Fibroblast of lung (primary cell): ENCODE measurements at regions not wholly inside any gene's neighbourhood (a gene's known extent, or its start where the extent isn't known, plus 50 kb on each side); places are given as distances from the start of the nearest gene placed in this dataset.

Source experiments
- DNase-seq, 2 donors: peaks; one replicate each; pipeline versions ENCODE4 v3.0.0 to v3.0.0-alpha.2; 2010; ENCODE audit warnings: low read depth in 2 of 2
- H2AFZ ChIP-seq: 2 replicates; pipeline ENCODE4 v1.5.1; 2012; ENCODE audit warnings: low read length, control low read depth, inconsistent platforms
- H3K27ac ChIP-seq: 2 replicates; pipeline ENCODE4 v1.5.1; 2011; ENCODE audit warnings: low read length, control low read depth; ENCODE audit not compliant: insufficient read depth
- H3K27me3 ChIP-seq: 2 replicates; pipeline ENCODE4 v1.5.1; 2011; ENCODE audit warnings: mild to moderate bottlenecking, low read length; ENCODE audit not compliant: control insufficient read depth, insufficient read depth
- H3K36me3 ChIP-seq: 2 replicates; pipeline ENCODE4 v1.5.1; 2011; ENCODE audit warnings: low read length; ENCODE audit not compliant: control insufficient read depth, insufficient read depth
- H3K4me1 ChIP-seq: 2 replicates; pipeline ENCODE4 v1.5.1; 2011; ENCODE audit warnings: low read length; ENCODE audit not compliant: control insufficient read depth, insufficient read depth; ENCODE audit errors: extremely low read depth
- H3K4me2 ChIP-seq: 2 replicates; pipeline ENCODE4 v1.5.1; 2011; ENCODE audit warnings: low read length, control low read depth; ENCODE audit not compliant: insufficient read depth; ENCODE audit errors: extremely low read depth
- H3K4me3 ChIP-seq, 4 experiments: fragments of 200-600 bp in 1 of 4; sonication (generic) in 1 of 4; replicated peaks in 1 of 4; 2 replicates each; pipeline ENCODE4 v1.5.1; 2011 to 2016; ENCODE audit warnings: low read length in 4 of 4, low read depth in 3 of 4, mild to moderate bottlenecking in 3 of 4, control low read depth in 2 of 4, inconsistent platforms in 1 of 4, mixed read lengths in 1 of 4; ENCODE audit not compliant: insufficient read depth in 1 of 4; ENCODE audit errors: control extremely low read depth in 1 of 4
- H3K79me2 ChIP-seq: 2 replicates; pipeline ENCODE4 v1.5.1; 2012; ENCODE audit warnings: mild to moderate bottlenecking, low read length, inconsistent platforms; ENCODE audit not compliant: control insufficient read depth, insufficient read depth
- H3K9ac ChIP-seq: 2 replicates; pipeline ENCODE4 v1.5.1; 2011; ENCODE audit warnings: mild to moderate bottlenecking, low read length, control low read depth; ENCODE audit not compliant: insufficient read depth
- H3K9me3 ChIP-seq: 2 replicates; pipeline ENCODE4 v1.5.1; 2012; ENCODE audit warnings: low read depth, low read length; ENCODE audit not compliant: control insufficient read depth, insufficient read depth
- H4K20me1 ChIP-seq: 2 replicates; pipeline ENCODE4 v1.5.1; 2011; ENCODE audit warnings: low read length; ENCODE audit not compliant: control insufficient read depth, insufficient read depth; ENCODE audit errors: extremely low read depth
- EZH2 ChIP-seq: IDR thresholded peaks from 2 replicates; pipeline ENCODE4 v1.5.1; 2012; ENCODE audit warnings: low read length, control low read depth, mild to moderate bottlenecking; ENCODE audit errors: missing control alignments
- TF ChIP-seq, protein P1 (sequence below), 2 donors: IDR thresholded peaks in 1 of 2; conservative IDR thresholded peaks in 1 of 2; 1 replicate in 1 of 2; 2 replicates in 1 of 2; pipeline ENCODE4 v1.5.1; 2011 to 2012; ENCODE audit warnings: low read length in 2 of 2, control low read depth in 1 of 2, inconsistent platforms in 1 of 2, low read depth in 1 of 2, mild to moderate bottlenecking in 1 of 2

DNA sequence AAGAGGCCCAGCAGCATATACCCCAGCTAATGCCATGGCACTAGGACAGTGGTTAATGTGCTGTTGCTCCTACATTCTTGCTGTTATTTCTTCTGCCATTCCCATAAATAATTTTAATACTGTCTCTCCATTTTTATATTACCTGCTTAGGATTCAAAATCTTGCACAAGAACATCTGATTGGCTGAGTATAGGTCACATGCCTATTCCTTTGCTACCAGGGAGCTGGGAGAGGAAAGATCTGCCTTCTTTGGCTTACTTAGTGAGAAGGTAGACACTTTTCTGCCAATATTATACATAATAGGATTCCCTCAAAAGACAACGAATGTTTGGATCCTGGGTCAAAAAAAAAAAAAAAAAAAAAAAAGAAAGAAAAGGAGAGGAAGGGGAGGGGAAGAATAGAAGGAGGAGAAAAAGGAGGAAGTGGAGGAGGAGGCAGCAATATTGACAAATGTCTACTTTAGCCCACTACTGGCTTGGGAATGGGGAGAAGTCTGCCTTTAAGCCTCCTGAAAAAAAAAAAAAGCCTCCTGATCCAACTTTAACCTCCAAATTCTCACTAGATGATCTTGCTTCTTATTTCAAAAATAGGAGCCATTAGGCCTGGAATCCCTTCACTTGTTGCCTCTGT is 134.5 kb upstream of the HNRNPU start:
- Histone ChIP-seq H3K4me2 (no peak overlapping the region), H3K4me1 (no peaks in the 10 kb centered on the region), H3K9me3 (no peaks in the 10 kb centered on the region), H3K9ac (no peak overlapping the region), H3K27me3 (no peaks in the 10 kb centered on the region), H3K79me2 (no peaks in the 10 kb centered on the region), H3K27ac (no peak overlapping the region), H4K20me1 (no peaks in the 10 kb centered on the region), H2AFZ (no peak overlapping the region), H3K36me3 (no peaks in the 10 kb centered on the region), H3K4me3 (no peak overlapping the region)
- no peak for DNase-seq
- TF ChIP-seq EZH2 = no peak
- TF ChIP-seq, protein P1, sequence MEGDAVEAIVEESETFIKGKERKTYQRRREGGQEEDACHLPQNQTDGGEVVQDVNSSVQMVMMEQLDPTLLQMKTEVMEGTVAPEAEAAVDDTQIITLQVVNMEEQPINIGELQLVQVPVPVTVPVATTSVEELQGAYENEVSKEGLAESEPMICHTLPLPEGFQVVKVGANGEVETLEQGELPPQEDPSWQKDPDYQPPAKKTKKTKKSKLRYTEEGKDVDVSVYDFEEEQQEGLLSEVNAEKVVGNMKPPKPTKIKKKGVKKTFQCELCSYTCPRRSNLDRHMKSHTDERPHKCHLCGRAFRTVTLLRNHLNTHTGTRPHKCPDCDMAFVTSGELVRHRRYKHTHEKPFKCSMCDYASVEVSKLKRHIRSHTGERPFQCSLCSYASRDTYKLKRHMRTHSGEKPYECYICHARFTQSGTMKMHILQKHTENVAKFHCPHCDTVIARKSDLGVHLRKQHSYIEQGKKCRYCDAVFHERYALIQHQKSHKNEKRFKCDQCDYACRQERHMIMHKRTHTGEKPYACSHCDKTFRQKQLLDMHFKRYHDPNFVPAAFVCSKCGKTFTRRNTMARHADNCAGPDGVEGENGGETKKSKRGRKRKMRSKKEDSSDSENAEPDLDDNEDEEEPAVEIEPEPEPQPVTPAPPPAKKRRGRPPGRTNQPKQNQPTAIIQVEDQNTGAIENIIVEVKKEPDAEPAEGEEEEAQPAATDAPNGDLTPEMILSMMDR (conservative IDR thresholded peaks at IDR 0.05 in 1 of 2, IDR thresholded peaks at IDR 0.05 in 1 of 2; ENCODE audit: low read depth in 1 of 2, low read length in 2 of 2) = no peak

DNA sequence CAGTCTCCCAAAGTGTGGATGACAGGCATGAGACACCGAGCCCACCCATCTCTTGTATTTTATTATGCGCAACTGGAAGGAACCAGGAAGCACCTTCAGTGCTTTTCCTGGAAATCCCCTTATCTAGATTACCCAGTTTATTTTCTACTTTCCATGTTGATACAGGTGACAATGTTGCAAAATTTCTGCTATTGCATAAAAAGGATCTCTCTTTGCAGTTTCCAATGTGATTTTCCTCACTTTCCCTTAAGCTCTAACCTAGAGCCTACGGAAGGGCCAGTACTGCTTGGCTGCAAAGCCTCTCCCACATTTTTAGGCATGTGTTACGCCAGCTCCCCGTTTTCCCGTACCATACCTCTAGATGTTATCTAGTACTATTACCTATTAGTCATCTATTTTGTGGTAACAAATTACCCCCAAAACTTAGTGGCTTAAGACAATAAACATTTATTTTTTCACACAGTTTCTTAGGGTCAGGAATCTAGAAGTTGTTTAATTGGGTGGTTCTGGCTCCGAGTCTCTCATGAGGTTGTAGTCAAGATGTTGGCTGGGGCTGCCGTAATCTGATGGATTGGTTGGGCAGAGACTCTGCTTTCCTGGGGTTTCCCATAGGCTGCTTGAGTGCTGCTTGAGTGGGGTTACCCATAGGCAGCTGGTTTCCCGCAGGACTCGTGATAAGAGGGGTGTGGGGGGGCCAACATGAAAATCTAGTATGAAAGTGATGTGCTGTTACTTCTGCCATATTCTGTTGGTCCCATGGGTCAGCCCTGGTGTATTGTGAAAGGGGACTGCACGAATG is 131.5 kb upstream of the HNRNPU start:
- Histone ChIP-seq H3K79me2 (no peaks in the 10 kb centered on the region), H3K9ac (no peak overlapping the region), H3K4me1 (no peaks in the 10 kb centered on the region), H3K4me3 (no peak overlapping the region), H4K20me1 (no peaks in the 10 kb centered on the region), H3K4me2 (no peak overlapping the region), H3K36me3 (no peaks in the 10 kb centered on the region), H2AFZ (no peak overlapping the region), H3K27ac (no peak overlapping the region), H3K27me3 (no peaks in the 10 kb centered on the region), H3K9me3 (no peaks in the 10 kb centered on the region)
- DNase-seq = no peak
- no peak for TF ChIP-seq EZH2
- TF ChIP-seq, protein P1 (conservative IDR thresholded peaks at IDR 0.05 in 1 of 2, IDR thresholded peaks at IDR 0.05 in 1 of 2; ENCODE audit: low read depth in 1 of 2, low read length in 2 of 2) = no peak

DNA sequence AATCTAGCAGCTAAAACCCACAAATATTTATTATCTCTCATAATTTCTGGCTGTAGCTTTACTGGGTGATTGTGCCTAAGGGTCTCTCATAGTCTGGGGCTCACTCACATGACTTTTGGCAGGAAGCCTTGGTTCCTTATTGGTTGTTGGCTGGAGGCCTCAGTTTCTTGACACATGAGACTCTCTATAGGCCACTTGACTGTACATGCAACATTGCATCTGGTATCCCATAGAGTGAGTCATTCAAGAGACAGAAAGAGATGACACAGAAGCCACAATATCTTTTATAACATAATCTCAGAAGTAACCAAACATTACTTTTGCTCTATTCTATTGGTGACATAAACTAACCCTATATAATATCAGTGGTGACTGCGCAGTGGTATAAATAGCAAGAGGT is 128.5 kb upstream of the HNRNPU start:
- H3K9ac ChIP-seq = no peak overlapping the region
- no peaks in the 10 kb centered on the region for H3K27me3 ChIP-seq
- no peaks in the 10 kb centered on the region for H4K20me1 ChIP-seq
- no peaks in the 10 kb centered on the region for H3K36me3 ChIP-seq
- H3K4me1 ChIP-seq = no peaks in the 10 kb centered on the region
- H3K9me3 ChIP-seq = no peaks in the 10 kb centered on the region
- no peak for DNase-seq
- TF ChIP-seq EZH2 = no peak
- TF ChIP-seq, protein P1 (conservative IDR thresholded peaks at IDR 0.05 in 1 of 2, IDR thresholded peaks at IDR 0.05 in 1 of 2; ENCODE audit: low read depth in 1 of 2, low read length in 2 of 2) = no peak
- no peak overlapping the region for H3K4me2 ChIP-seq
- no peaks in the 10 kb centered on the region for H3K79me2 ChIP-seq
- no peak overlapping the region for H2AFZ ChIP-seq
- no peak overlapping the region for H3K27ac ChIP-seq
- H3K4me3 ChIP-seq = no peak overlapping the region
